ENCODE measurements at regions not wholly inside any gene's neighbourhood (a gene's known extent, or its start where the extent isn't known, plus 50 kb on each side); places are given as distances from the start of the nearest gene placed in this dataset.
A peak's percentile ranks its signal among the peaks of the same experiment; 100 is the strongest.

DNA sequence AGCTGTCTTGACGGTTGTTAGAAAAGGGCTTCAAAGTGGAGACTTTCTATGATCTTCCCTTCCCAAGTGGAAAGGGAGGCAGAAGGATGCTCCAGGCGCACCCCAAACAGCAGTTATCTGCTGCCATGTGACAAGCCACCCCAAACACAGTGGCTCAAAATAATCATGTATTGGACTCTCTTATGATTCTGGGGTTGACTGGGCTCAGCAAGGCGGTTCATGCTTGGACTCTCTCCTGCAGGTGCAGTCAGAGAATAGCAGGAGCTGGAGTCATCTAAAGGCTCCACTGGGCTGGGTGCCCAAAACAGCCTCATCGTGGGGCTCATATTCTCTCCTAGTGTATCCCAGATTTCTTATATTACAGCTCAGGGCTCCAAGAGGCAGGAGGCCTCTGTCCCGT, 177.6 kb upstream of the IER5L start:
- no peak for ATAC-seq

DNA sequence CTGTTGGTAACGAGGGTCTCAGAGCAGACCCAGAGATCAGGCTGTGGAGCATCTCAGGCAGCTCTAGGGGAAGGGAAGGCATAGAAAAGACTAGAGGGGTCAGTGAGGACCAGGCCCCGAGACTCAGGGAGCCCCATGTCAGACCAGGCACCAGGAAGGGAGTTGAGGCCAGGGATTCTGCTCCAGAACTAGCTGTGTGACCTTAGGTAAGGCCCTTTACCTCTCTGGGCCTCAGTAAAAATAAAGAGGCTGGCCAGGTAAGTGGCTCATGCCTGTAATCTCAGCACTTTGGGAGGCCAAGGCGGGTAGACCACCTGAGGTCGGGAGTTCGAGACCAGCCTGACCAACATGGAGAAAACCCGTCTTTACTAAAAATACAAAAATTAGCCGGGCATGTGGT, 176.4 kb upstream of the IER5L start:
- no peak for ATAC-seq

DNA sequence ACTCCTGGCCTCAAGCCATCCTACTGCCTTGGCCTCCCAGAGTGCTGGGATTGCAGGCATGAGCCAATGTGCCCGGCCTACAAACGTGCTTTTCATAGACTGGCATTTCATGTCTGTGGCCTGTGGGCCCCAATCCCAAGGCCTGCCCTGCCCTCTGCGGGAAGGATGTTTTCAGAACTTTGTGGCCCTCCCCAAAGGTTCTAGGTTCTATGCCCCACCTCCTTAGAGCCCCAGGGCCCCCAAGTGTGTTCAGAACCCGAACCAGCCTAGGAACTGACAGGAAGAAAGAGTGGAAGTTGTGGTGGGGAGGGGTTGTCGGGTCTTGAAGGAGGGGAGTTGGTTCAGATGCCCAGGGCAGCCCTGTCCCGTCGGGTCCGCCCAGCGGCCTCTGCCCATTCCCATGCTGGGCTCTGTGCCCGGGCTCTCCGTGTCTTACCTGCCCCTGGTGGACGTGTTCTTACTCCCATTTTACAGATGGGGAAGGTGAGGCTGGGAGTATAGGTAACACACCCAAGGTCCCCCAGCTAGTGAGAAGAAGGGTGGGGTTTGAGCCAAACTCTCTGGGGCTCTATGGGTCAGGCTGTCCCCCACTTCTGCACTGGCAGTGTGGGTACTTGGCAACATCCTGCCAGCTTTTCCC, 175.8 kb upstream of the IER5L start:
- no peak for ATAC-seq

DNA sequence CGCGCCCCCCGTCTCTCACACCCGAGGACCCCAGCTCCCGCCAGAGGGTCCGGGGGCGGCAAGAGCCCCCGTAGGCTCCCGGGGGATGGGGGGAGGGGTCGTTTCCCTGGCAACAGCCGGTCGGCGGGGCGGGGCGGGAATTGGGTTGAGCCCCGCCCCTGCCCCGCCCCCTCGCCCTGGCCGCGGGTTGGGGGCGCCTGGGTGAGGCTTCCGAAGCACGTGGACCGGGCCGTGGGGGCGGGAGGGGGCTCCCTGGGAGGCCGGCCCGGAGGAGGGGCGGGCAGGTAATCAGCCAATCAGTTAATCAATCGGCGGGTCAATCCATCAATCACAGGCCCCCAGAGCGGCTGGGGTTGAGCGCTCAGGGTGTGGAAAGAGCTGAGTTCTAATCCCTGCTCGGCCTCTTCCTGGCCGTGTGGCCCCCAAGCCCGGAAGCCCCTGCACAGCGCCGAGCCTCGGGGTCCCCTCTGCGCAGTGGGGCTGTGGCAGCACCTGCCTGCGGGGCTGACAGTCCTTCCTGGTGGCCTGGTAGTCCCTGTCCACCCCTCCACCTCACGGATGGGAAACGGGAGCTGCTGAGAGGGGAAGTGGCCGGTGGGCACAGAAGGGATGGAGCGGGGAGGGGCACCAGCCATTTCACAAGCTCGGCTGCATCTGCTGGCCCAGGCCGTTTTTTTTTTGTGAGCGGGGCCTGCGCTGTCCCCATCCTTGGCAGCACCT, 174.2 kb upstream of the IER5L start:
- ATAC-seq: no peak

DNA sequence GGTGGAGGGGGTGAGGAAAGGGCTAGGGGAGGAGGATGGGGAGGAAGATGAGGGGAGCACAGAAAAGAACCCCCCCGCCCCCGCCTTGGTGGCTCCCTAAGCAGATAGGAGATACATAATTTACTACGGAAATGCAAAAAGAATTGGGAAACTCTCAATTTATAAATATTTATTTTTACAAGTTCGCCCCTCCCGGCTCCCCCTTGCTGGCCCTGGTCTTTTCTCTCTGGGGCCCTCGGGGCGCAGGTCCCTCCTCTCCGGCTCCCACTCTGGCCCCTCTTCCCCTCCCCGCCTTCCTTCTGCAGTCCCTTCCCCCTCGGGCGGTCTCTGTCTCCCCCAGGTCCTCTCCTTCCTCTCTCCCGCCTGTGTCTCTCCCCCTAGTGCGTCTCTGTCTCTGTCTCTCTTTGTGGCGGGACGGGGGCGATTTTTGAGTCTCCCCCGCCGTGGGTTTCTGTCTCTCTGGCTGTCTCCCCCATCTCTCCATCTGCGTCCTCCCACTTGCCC, 173.6 kb upstream of the IER5L start:
- ATAC-seq: no peak

DNA sequence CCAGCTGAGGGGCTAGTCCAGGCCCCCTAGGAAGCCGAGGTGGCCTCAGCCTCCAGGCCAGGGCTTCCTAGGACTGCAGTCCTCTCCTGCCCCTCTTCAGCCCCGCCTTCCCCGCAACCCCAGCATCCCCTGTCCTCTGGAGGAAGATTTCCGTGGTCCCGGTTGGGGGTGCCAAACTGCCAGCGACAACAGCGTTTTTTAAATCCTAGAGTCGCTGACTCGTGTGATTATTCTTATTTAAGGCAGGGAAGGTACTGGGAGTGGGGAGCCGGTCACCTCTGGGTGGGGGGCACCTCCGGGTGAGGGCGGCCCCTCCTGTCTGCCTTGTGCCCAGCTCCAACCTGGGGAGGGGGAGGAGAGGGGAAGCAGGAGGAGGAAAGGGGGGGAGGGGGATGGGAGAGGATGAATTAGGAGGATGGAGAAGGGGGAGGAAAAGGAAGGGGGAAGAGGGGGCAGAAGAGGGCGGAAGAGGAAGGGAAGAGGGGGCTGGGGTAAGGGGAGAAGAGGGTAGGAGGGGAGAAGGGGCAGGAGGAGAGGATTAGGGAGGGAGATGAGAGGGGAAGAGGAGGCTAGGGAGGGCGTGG, 173.1 kb upstream of the IER5L start:
- ATAC-seq: no peak

DNA sequence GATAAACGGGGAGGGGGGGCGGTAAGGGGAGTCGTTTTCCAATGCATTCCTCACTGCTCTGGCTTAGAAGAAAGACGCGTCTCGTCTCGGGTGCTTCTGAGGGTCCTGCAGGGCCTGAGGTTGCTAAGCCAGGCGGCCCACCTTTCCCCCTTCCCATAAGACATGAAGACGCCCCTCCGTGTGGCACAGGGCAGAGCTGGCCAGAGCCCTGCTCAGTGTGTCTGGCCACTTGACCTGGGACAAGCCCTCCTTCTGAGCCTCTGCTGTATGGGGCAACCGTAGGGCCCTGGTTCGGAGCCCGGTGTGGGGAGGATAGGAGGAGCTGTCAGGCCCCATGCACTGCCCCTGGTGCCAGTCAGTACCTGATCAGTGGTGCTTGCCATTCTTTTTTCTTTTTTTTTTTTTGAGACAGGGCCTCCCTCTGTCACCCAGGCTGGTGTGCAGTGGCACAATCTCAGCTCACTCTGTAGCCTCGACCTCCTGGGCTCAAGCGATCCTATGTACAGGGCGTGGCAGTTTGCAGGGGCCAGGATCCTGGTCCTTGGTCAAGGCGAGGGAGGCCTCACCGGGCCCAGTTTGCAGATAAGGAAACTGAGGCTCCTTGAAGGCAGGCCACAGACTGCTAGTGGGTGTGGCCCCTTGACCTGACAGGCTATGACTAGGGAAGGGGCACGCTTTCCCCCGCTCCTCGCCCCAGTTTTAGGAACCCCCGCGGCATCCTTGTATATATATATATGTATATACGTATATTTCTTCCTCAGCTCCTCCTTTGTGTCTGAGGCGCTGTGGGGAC, 172.3 kb upstream of the IER5L start:
- peak; percentile 14 for ATAC-seq

DNA sequence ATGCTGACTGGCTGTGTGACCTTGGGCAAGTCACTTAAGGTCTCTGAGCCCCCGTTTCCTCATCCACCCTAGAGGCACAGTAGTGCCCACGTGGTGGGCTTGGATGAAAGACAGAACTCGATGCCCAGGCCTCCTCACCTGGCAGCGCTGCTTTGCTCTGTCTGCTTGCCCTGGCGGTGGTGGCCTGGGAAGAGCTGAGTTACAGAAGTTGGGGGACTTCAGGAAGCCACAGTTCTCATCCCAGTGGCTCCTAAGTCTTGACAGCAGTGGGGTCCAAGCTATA, 171.5 kb upstream of the IER5L start:
- no peak for ATAC-seq

DNA sequence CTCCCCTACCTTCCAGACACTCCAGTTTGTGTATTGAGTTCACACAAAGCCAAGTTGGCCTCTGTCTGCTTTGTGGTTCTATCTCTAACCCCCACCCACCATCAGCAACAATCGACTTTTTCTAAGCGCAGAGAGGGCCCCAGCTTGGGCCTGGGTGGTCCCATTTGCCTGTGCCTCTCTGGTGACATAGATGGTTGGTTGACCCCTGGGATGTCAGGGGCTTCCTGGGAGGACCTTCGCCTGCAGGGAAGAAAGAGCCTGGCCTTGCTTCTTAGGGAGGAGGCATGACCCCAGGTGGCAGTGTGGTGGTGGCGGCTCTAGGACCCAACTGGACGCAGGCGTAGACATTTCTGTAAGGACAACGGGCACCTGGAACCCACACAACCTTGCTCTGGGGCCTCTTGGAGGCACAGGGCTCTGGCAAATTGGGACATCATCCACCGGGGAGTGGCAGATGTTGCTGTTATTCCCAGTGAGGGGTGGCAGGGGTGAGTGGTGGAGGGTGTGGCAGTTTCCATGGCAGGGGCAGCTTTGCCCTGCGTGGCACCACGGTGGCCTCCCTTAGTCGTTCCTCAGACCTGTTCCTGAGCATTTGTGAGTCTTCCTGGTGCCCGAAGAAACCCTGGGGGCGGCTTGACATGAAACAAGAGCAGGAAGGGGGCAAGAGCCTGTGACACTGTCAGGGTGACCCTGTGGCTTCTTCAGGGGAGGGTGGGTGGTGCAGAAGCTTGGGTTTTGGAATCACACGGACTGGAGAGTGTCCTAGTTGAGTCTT, 171.0 kb upstream of the IER5L start:
- no peak for ATAC-seq

DNA sequence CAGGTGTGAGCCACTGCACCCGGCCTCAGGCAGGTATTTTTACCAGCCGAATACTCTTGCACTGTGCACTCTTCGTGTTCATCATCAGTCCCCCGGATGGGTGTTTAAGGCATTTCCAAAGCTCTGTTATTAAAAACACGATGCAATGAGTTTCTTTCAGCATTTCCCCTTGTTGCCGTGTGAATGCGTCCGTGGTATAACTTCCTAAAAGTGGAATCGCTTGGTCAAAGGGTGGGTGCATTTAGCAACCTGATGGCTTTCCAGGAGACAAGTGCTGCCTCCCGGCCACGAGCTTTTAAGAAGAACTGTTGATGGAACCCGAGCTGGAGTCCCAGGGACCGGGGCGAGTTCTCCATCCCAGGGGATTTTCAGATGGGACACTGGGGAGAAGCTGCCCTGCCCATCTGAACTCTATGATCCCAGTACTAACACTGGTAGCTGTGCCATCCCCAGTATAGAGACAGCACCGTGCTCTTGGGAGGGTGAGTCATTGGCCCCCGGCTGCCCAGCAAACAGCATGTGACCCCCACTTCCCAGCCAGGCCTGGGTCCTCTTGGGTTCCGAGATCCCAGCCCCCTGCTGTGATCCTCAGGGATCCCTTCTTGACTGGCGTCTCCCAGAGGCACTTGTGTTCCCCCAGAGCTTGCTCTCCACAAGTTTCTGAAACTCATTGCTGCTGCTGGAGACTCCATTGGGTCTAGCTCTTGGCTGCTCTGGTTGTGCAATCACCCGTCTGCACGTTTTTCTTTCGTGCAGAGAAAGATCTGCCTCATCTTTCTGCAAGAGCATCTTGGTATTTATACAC, 169.5 kb upstream of the IER5L start:
- no peak for ATAC-seq

DNA sequence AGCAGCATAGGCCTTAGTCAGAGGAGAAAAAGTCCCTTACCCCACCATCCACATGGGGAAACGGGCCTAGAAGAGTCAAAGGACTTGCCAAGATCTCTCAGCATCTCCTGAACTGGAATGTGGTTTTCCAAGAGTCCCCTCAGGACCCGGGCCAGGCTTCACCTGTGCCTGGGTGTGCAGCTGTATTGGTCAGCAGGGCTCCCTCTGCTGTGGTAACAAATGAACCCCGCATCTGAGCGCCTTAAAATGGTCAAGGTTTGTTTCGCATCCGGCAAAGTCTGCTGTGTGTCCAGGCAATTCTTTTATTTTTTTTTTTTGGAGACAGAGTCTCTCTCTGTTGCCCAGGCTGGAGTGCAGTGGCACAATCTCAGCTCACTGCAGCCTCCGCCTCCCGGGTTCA, 168.0 kb upstream of the IER5L start:
- no peak for ATAC-seq

DNA sequence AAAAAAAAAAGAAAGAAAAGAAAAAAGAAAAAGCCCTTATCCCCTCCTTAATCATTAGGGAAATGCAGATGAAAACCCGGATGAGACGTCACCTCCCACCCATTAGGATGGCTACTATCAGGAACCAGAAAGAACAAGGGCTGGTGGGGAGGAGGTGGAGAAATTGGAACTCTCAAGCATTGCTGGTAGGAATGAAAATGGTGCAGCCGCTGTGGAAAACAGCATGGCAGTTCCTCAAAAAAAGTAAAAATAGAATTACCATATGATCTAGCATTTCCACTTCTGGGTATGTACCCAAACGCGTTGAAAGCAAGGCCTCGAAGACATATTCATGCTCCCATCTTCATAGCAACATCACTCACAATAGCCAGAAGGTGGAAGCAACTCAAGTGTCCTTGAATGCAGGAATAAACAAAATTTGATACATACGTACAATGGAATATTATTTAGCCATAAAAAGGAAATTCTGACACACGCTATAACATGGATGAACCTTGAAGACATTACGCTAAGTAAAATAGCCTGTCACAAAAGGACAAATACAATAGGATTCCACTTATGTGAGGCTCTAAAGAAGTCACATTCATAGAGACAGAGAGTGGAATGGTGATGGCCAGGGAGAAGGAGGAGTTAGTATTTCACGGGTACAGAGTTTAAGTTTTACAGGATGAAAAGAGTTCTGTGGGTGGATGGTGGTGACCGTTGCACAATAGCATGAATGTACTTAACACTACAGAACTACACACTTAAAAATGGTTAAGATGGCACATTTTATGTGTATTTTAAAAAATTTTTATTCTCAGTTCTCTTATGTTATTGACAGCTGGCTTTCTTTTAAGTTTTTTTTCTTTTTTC, 166.8 kb upstream of the IER5L start:
- ATAC-seq: no peak

DNA sequence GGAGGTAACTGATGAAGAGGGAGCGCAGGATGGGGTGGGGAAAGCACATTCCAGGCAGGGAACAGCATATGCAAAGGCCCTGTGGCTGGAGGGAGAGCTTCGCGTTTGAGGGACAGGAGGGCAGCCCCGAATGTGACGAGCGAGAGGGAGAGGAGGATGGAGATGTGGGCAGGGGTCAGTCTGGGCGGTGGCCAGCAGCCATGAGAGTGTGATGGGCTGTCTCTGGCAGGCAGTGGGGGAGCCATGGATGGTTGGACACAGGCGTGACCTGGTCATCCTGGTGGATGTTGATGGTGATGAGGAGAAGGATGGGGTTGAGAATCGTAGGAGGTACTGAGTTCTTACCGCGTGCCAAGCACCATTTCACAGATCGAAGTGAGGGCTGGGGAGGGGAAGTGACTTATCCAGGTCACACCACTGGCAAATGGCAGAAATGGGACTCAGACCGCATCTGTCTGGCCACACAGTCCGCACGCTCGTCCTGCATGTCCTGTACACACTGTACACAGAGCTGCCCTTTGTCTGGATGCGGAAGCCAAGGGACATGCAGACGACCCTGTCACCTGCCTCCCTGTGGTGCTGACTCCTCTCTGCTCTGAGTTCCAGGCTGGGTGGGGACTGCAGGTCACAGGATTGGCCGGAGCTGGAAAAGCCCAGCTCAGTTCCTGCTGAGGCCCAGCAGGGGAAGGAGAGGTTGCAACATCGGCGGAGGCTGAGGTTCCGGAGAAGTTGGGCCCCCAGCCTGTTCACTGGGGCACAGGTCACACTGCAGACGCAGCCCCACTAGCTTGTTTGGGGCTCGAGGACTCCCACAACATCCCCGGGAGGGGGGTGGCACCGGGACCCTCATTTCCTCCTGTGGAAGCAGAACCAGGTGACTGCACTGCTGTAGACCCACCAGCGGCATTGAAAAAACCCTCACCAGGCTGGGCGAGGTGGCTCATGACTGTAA, 165.6 kb upstream of the IER5L start:
- ATAC-seq: peak; percentile 32

DNA sequence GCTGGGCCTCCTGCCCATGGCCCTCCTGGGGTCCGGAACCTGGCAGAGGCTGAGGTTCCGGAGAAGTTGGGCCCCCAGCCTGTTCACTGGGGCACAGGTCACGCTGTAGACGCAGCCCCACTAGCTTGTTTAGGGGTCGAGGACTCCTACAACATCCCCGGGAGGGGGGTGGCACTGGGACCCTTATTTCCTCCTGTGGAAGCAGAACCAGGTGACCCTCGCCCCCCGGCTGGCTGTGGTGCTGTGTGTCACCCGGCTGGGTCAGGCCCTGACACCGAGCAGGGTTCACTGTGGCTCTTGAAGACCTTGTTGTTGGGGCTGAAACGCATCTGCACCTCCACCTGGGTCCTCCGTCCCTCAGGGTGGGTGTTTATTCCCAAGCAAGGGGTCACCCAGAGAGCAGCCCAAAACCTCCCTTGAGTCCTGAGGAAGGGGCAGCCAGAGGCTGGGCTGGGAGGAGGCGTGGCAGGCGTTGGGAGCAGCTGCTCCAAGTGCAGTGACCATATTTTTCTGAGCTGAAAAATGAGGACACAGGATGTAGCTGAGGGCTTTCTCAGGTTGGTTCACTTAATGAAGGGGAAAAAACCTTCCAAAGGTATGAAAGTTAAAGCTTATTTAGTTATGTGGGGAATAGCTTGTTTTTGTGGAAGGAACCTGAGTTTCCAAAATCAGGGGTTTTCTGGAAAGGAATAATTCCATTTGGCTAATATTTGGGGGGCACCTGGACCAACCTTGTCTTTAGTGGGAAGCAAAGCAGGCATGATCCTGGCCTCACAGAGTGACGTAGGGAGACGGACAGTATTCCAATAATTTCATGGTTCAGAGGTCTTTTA, 164.7 kb upstream of the IER5L start:
- ATAC-seq: no peak

DNA sequence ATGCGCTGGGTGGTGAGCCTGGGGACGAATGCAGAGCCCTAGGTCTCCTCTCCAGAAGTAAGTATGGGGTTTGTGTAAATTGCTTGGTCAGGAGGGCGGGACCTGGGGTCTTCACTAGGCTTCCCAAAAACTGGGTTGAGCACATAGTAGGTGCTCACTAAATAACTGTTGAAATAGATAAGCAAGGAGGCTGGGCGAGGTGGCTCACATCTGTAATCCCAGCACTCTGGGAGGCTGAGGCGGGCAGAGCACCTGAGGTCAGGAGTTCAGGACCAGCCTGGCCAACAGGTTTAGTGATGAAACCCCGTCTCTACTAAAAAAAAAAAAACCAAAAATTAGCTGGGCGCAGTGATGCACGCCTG, 163.9 kb upstream of the IER5L start:
- ATAC-seq: no peak

DNA sequence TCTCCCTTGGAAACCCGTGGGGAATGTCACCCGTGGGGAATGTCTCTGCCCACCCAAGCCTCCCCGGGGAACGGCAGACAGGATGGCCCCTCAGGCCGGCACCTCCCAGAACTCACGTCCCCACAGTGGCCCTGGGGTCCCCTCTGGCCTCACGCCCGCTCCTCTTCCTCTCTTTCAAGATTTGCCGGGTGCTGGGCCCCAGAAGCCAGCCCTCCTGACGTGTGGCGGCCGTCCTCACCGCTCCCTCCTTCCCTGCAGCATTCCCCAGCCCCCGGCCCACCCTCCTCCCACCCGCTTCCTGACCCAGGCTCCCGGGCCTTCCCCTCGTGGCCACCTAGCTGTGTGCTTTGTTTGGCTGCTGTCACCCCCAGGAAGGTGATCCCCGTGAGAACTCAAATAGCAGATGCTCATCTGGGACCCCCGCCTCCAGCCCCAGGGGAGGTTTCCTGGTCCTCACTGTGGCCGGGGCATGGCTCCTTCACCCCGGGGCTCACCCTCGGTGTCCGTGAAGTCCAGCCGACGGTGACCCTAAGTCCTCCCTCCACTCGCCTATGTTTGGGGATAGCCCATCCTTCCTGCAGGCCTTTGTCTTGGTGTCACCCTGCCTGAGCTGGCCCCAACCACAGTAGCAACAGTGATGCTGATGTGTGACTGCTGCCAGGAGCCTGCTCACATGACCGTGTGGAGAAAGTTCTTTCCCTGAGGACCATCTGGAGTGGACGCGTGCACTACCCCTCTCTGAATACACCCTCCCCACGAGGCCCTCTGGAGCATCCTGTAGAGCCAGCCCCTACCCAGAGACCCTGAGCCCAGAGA, 163.3 kb upstream of the IER5L start:
- no peak for ATAC-seq

DNA sequence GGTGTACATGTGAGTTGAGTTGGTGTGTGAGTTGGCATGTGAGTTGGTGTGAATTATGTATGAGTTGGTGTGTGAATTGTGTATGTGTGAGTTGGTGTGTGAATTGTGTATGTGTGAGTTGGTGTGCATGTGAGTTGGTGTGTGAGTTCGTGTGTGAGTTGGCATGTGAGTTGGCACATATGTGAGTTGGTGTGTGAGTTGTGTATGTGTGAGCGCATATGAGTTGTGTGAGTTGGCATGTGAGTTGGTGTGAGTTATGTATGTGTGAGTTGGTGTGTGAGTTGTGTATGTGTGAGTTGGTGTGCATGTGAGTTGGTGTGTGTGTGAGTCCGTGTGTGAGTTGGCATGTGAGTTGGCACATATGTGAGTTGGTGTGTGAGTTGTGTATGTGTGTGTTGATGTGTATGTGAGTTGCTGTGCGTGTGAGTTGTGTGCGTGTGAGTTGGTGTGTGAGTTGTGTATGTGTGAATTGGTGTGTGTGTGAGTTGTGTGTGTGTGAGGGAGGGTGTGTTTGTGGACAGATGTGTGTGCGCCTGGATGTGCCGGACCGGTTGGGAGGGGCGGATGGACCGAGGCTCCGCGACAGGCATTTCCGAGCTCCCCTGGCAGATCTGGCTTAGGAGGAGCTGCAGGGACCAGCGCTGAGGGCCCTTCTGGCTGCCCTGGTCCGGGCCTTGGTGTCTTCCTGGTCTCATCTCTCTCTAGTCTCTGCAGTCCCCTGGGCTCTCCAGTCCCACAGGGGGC, 162.5 kb upstream of the IER5L start:
- ATAC-seq: no peak
